ENCODE measurements at regions not wholly inside any gene's neighbourhood (a gene's known extent, or its start where the extent isn't known, plus 50 kb on each side); places are given as distances from the start of the nearest gene placed in this dataset.

DNA sequence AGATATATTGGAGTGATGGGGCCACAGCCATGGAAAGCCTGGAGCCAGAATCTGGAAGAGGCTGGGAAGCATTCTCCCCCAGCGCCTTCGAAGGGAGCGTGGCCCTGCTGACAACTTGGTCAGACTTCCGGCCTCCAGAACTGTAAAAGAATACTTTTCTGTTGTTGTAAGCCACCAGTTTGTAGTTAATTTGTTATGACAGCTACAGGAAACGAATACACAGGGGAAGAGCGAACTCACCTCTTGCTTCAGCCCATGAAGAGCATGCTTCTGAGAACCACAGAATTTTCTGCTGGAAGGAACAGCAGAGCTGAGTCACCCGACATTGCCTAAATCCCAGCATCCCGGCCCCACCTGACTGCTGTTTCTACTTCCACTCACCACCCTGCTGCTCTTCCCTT, 501.7 kb downstream of the SHQ1 start:
- Mint-ChIP-seq H3K27me3 (ENCODE audit: low read depth) (no peaks in the 10 kb centered on the region), H3K4me3 (no peak overlapping the region), H3K36me3 (ENCODE audit: insufficient read depth) (no peaks in the 10 kb centered on the region), H3K9me3 (no peaks in the 10 kb centered on the region), H3K4me1 (ENCODE audit: low read depth) (peaks cover 72% of the 10 kb centered on the region)
- DNase-seq (no peak), ATAC-seq (no peak)

DNA sequence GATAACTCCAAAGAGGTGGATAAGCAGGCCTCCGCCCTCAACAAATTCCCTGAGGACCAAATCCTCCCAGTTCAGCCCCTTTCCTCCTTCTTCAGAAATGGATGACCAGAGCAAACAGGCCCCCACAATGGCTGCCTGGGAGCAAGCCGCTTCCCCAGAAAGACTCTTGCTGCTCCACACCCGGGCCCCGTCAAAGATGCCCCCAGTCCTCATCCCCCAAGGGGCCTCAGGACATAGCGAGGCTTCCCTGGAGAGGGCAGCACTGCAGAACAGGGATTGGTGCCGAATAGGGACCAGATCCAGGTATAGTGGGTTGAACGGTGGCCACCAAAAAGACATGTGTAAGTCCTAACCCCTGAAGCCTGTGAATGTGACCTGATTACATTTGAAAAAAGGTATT, 502.3 kb downstream of the SHQ1 start:
- Mint-ChIP-seq H3K4me1 (ENCODE audit: low read depth) (peaks cover 76% of the 10 kb centered on the region), H3K27me3 (ENCODE audit: low read depth) (no peaks in the 10 kb centered on the region), H3K4me3 (no peak overlapping the region), H3K9me3 (no peaks in the 10 kb centered on the region), H3K36me3 (ENCODE audit: insufficient read depth) (no peaks in the 10 kb centered on the region)
- ATAC-seq = no peak
- no peak for DNase-seq

- no peaks in the 10 kb centered on the region for H3K9me3 Mint-ChIP-seq
- H3K27me3 Mint-ChIP-seq (ENCODE audit: low read depth) = no peaks in the 10 kb centered on the region
- ATAC-seq (no peak), DNase-seq (no peak)
- no peaks in the 10 kb centered on the region for H3K36me3 Mint-ChIP-seq (ENCODE audit: insufficient read depth)
- H3K4me3 Mint-ChIP-seq = no peak overlapping the region
- H3K4me1 Mint-ChIP-seq (ENCODE audit: low read depth) = peaks cover 76% of the 10 kb centered on the region
Measured at GRCh38 chr3:72345237-72345878, 502.9 kb downstream of the SHQ1 start.

GRCh38 chr3:72344647-72345046, 503.6 kb downstream of the SHQ1 start:
- Mint-ChIP-seq H3K4me1 (ENCODE audit: low read depth) (peaks cover 76% of the 10 kb centered on the region), H3K4me3 (no peak overlapping the region), H3K27me3 (ENCODE audit: low read depth) (no peaks in the 10 kb centered on the region), H3K9me3 (no peaks in the 10 kb centered on the region), H3K36me3 (ENCODE audit: insufficient read depth) (no peaks in the 10 kb centered on the region)
- no peak for ATAC-seq
- no peak for DNase-seq

DNA sequence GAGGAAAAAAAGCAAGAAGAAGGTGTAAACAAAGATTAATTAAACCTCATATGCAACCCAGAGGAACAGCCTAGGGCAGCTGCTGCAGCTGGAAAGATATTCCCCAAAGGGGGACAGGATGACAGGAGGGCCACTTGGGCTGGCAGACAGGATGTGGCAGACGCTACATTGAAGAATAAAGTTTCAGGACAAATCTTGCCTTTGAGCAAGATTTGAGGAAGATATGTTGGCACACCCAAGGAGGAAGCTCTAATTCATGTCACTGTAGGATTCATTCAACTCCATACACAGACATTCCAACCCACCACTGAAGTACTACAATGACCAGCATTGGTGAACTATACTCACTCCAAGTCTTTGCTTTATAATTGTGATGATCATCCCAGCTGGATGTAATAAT, 504.0 kb downstream of the SHQ1 start:
- no peaks in the 10 kb centered on the region for H3K9me3 Mint-ChIP-seq
- ATAC-seq = no peak
- H3K4me1 Mint-ChIP-seq (ENCODE audit: low read depth) = peaks cover 76% of the 10 kb centered on the region
- no peaks in the 10 kb centered on the region for H3K36me3 Mint-ChIP-seq (ENCODE audit: insufficient read depth)
- no peak for DNase-seq
- no peaks in the 10 kb centered on the region for H3K27me3 Mint-ChIP-seq (ENCODE audit: low read depth)
- H3K4me3 Mint-ChIP-seq = peak overlapping the region; percentile 6

GRCh38 chr3:72343078-72343477, 505.2 kb downstream of the SHQ1 start:
- no peaks in the 10 kb centered on the region for H3K27me3 Mint-ChIP-seq (ENCODE audit: low read depth)
- peak; percentile 18 for DNase-seq
- peak; percentile 15 to 34 for ATAC-seq
- H3K4me1 Mint-ChIP-seq (ENCODE audit: low read depth) = peaks cover 66% of the 10 kb centered on the region
- H3K4me3 Mint-ChIP-seq = no peak overlapping the region
- H3K36me3 Mint-ChIP-seq (ENCODE audit: insufficient read depth) = no peaks in the 10 kb centered on the region
- no peaks in the 10 kb centered on the region for H3K9me3 Mint-ChIP-seq

DNA sequence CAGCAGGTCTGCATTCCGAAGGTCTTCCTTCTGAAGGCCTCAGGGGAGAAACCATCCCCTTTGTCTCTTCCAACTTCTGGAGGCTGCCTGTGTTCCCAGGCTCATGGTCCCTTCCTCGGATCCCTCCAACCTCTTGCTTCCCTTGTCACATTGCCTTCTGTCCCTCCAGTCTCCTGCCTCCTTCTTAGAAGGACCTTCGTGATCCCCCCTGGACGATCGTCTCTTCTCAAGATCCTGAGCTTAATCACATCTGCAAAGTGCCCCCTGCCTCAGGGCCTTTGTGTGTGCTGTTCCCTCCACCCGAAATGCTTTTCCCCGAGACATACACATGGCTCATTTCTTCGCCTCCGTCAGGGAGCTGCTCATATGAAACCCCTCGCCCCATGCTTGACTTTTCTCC, 505.8 kb downstream of the SHQ1 start:
- peaks cover 60% of the 10 kb centered on the region for H3K4me1 Mint-ChIP-seq (ENCODE audit: low read depth)
- H3K27me3 Mint-ChIP-seq (ENCODE audit: low read depth) = no peaks in the 10 kb centered on the region
- no peak overlapping the region for H3K4me3 Mint-ChIP-seq
- no peak for DNase-seq
- no peaks in the 10 kb centered on the region for H3K9me3 Mint-ChIP-seq
- no peak for ATAC-seq
- H3K36me3 Mint-ChIP-seq (ENCODE audit: insufficient read depth) = no peaks in the 10 kb centered on the region

DNA sequence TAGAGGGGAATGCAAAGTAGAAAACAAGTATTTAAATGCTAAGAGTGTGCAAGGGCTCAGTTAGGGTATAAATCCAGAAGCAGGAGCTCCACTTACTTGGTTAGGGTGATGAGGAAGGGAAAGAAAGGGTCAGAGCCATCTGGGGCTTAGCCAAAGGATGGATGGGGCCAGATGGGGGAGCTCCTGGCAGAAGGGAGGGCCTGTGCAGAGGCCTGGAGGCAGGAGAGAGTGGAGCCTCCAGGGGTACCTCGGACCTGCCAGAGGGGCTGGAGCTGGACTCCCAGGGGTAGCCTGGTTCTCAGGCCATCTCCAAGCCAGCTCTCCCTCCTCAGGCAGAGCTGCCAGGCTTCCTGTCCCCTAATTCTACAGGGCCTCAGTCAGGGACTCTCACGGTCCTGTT, 506.3 kb downstream of the SHQ1 start:
- ATAC-seq (no peak), DNase-seq (no peak)
- no peaks in the 10 kb centered on the region for H3K9me3 Mint-ChIP-seq
- H3K4me3 Mint-ChIP-seq = no peak overlapping the region
- no peaks in the 10 kb centered on the region for H3K36me3 Mint-ChIP-seq (ENCODE audit: insufficient read depth)
- H3K4me1 Mint-ChIP-seq (ENCODE audit: low read depth) = peaks cover 55% of the 10 kb centered on the region
- H3K27me3 Mint-ChIP-seq (ENCODE audit: low read depth) = no peaks in the 10 kb centered on the region

DNA sequence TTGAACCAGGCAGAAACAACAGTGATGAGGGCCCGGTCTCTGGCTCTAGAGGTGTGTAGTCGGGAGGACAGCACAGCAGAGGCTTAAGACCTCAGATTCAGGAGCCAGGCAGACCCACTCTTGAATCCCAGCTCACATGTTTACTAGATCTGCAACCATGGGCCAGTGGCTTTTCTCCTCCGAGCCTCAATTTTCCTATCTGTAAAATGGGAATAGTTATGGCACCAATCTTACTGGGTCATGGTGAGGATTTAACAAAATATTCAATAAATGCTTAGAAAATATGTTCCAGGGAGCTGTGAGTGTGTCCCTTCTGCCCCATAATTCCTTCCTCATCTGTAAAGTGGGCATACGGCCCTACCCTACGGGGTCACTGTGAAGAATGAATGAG, 506.9 kb downstream of the SHQ1 start:
- H3K4me3 Mint-ChIP-seq = no peak overlapping the region
- H3K27me3 Mint-ChIP-seq (ENCODE audit: low read depth) = no peaks in the 10 kb centered on the region
- H3K36me3 Mint-ChIP-seq (ENCODE audit: insufficient read depth) = no peaks in the 10 kb centered on the region
- ATAC-seq (no peak), DNase-seq (no peak)
- peaks cover 50% of the 10 kb centered on the region for H3K4me1 Mint-ChIP-seq (ENCODE audit: low read depth)
- H3K9me3 Mint-ChIP-seq = no peaks in the 10 kb centered on the region

DNA sequence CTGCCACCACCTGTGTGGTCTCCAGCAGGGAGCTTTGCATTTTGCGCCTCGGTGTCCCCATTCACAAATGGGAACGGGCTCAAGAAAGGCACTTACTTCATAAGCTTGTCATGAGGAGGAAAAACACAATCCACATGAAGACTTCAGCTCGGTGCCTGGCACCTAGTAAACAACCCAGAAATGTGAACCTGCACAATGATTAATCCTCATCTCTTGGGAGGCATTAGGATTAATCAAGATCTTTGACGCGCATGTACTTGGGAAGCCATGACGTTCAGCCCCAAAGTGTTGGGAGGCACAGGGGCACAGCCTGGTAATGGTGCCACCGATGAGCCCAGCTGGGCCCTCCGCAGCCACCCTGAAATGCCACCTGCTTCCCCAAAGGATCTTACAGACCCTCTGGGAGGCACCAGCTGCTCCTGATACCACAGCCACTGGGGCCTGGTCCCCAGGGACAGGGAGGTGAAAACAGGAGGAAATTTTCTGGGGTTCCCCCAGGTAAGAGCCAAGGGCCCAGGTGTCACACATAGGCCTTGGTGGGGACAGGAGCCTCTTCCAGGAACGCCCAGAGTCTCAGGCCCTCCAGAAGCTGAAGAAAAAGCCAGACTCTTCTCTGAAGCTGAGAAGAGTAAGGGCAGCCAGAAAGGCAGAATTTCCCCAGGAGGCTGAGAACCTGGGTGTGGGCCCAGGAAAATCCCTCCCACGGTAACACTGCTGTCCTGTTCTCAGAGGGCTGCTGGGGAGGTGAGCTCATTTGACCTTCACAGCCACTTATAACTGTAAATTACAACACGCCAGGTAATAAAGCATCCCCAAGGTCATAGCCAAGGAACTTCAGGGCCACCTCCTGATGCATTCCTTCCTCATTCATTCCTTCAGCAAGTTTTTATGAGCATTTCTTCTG, 507.5 kb downstream of the SHQ1 start:
- no peak overlapping the region for H3K4me3 Mint-ChIP-seq
- ATAC-seq (no peak), DNase-seq (no peak)
- H3K4me1 Mint-ChIP-seq (ENCODE audit: low read depth) = peaks cover 43% of the 10 kb centered on the region
- no peaks in the 10 kb centered on the region for H3K27me3 Mint-ChIP-seq (ENCODE audit: low read depth)
- H3K9me3 Mint-ChIP-seq = no peaks in the 10 kb centered on the region
- no peaks in the 10 kb centered on the region for H3K36me3 Mint-ChIP-seq (ENCODE audit: insufficient read depth)

DNA sequence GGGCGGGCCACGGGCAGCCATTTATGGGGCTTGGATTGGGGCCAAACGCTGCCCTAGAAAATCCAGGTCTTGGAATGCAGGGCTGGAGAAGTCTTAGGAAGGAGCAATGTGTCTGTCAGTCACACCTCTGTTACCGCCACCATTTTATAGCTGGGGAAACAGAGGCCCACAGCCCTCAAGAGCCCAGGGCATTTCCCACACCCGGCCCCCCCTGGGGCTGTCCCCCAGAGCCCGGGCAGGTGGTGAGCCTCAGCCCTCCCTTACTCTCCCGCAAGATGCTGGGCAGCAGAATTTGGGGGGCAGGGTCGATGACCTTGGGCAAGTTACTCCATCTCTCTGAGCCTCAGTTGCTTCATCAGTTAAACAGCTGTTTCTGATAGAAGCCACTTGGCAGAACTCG, 508.2 kb downstream of the SHQ1 start:
- H3K27me3 Mint-ChIP-seq (ENCODE audit: low read depth) = no peaks in the 10 kb centered on the region
- no peak for ATAC-seq
- peaks cover 37% of the 10 kb centered on the region for H3K4me1 Mint-ChIP-seq (ENCODE audit: low read depth)
- no peaks in the 10 kb centered on the region for H3K9me3 Mint-ChIP-seq
- no peak for DNase-seq
- no peak overlapping the region for H3K4me3 Mint-ChIP-seq
- H3K36me3 Mint-ChIP-seq (ENCODE audit: insufficient read depth) = no peaks in the 10 kb centered on the region

GRCh38 chr3:72339670-72340030, 508.6 kb downstream of the SHQ1 start:
- H3K9me3 Mint-ChIP-seq = no peaks in the 10 kb centered on the region
- no peaks in the 10 kb centered on the region for H3K27me3 Mint-ChIP-seq (ENCODE audit: low read depth)
- no peak for ATAC-seq
- no peak overlapping the region for H3K4me3 Mint-ChIP-seq
- H3K4me1 Mint-ChIP-seq (ENCODE audit: low read depth) = peaks cover 32% of the 10 kb centered on the region
- no peak for DNase-seq
- no peaks in the 10 kb centered on the region for H3K36me3 Mint-ChIP-seq (ENCODE audit: insufficient read depth)

GRCh38 chr3:72338942-72339669, 509.1 kb downstream of the SHQ1 start:
- H3K4me3 Mint-ChIP-seq = no peak overlapping the region
- no peaks in the 10 kb centered on the region for H3K36me3 Mint-ChIP-seq (ENCODE audit: insufficient read depth)
- H3K4me1 Mint-ChIP-seq (ENCODE audit: low read depth) = peaks cover 27% of the 10 kb centered on the region
- H3K9me3 Mint-ChIP-seq = no peaks in the 10 kb centered on the region
- H3K27me3 Mint-ChIP-seq (ENCODE audit: low read depth) = no peaks in the 10 kb centered on the region
- DNase-seq = peak; percentile 46
- ATAC-seq = peak; percentile 79 to 84

- no peak overlapping the region for H3K4me3 Mint-ChIP-seq
- DNase-seq (peak; percentile 37), ATAC-seq (peak; percentile 73 to 74)
- H3K4me1 Mint-ChIP-seq (ENCODE audit: low read depth) = peaks cover 19% of the 10 kb centered on the region
- H3K27me3 Mint-ChIP-seq (ENCODE audit: low read depth) = no peaks in the 10 kb centered on the region
- no peaks in the 10 kb centered on the region for H3K9me3 Mint-ChIP-seq
- H3K36me3 Mint-ChIP-seq (ENCODE audit: insufficient read depth) = no peaks in the 10 kb centered on the region
Measured at GRCh38 chr3:72338082-72338941, 509.9 kb downstream of the SHQ1 start.

Data from activated T-cell treated with anti-CD3 and anti-CD28 coated beads, Interleukin-2, amount 50 U/mL, for 4 hours (primary cell).